ENCODE measurements at regions not wholly inside any gene's neighbourhood (a gene's known extent, or its start where the extent isn't known, plus 50 kb on each side); places are given as distances from the start of the nearest gene placed in this dataset.
"Not testable (repeated sequence)": the region's sequence is repeated elsewhere in the genome, so short reads cannot be mapped to it uniquely, and the experiment has no call there.

- TF ChIP-seq POLR2A (IDR thresholded peaks at IDR 0.05) (no peak), CTCF (IDR thresholded peaks at IDR 0.05) (no peak)
- H3K36me3 ChIP-seq = no peaks in the 10 kb centered on the region
- ATAC-seq (no peak), DNase-seq (no peak)
- no peak overlapping the region for H3K27ac ChIP-seq
- no peaks in the 10 kb centered on the region for H3K9me3 ChIP-seq
- H3K4me1 ChIP-seq = no peaks in the 10 kb centered on the region
- no peak overlapping the region for H3K4me3 ChIP-seq
- WGBS (ENCODE audit: insufficient coverage, low coverage, low lambda C conversion rate, missing lambda C conversion rate) = 51% methylated on average over 5 of the region's 5 CpGs
- H3K27me3 ChIP-seq = no peaks in the 10 kb centered on the region
- intact Hi-C loops (cut with DNase I) = no loop called here
Observed at GRCh38 chr12:86407620-86408208, 151.5 kb upstream of the MGAT4C start.

- no peaks in the 10 kb centered on the region for H3K27me3 ChIP-seq
- H3K27ac ChIP-seq = no peak overlapping the region
- no peak overlapping the region for H3K4me3 ChIP-seq
- WGBS (ENCODE audit: insufficient coverage, low coverage, low lambda C conversion rate, missing lambda C conversion rate) = 66% methylated on average over 2 of the region's 2 CpGs
- ATAC-seq = no peak
- H3K4me1 ChIP-seq = no peaks in the 10 kb centered on the region
- intact Hi-C loops (cut with DNase I) = no loop called here
- TF ChIP-seq CTCF (IDR thresholded peaks at IDR 0.05) (no peak), POLR2A (IDR thresholded peaks at IDR 0.05) (no peak)
- H3K9me3 ChIP-seq = no peaks in the 10 kb centered on the region
- no peak for DNase-seq
- no peaks in the 10 kb centered on the region for H3K36me3 ChIP-seq
Observed at GRCh38 chr12:86389949-86390348, 133.8 kb upstream of the MGAT4C start.

- no peaks in the 10 kb centered on the region for H3K4me1 ChIP-seq
- no peaks in the 10 kb centered on the region for H3K27me3 ChIP-seq
- H3K4me3 ChIP-seq = no peak overlapping the region
- intact Hi-C loops (cut with DNase I) = no loop called here
- H3K27ac ChIP-seq = no peak overlapping the region
- TF ChIP-seq CTCF (IDR thresholded peaks at IDR 0.05) (no peak), POLR2A (IDR thresholded peaks at IDR 0.05) (no peak)
- no peaks in the 10 kb centered on the region for H3K36me3 ChIP-seq
- DNase-seq = no peak
- WGBS (ENCODE audit: insufficient coverage, low coverage, low lambda C conversion rate, missing lambda C conversion rate) = 50% methylated on average over 1 of the region's 1 CpG
- H3K9me3 ChIP-seq = no peaks in the 10 kb centered on the region
- ATAC-seq = no peak
Observed at GRCh38 chr12:86387591-86388145, 131.5 kb upstream of the MGAT4C start.

GRCh38 chr12:86383759-86384158 lies 127.6 kb upstream of the MGAT4C start:
- H3K36me3 ChIP-seq; H3K4me3 ChIP-seq; DNase-seq; H3K27ac ChIP-seq; H3K27me3 ChIP-seq; H3K4me1 ChIP-seq; intact Hi-C loops (cut with DNase I); ATAC-seq; H3K9me3 ChIP-seq: not testable (repeated sequence)
- 41% methylated on average over 3 of the region's 3 CpGs for WGBS (ENCODE audit: insufficient coverage, low coverage, low lambda C conversion rate, missing lambda C conversion rate)

GRCh38 chr12:86379337-86379736 lies 123.1 kb upstream of the MGAT4C start:
- no peak for ATAC-seq
- Histone ChIP-seq H3K27ac (no peak overlapping the region), H3K4me3 (no peak overlapping the region), H3K27me3 (no peaks in the 10 kb centered on the region), H3K9me3 (no peaks in the 10 kb centered on the region), H3K36me3 (no peaks in the 10 kb centered on the region), H3K4me1 (no peaks in the 10 kb centered on the region)
- intact Hi-C loops (cut with DNase I) = no loop called here
- no peak for DNase-seq
- WGBS (ENCODE audit: insufficient coverage, low coverage, low lambda C conversion rate, missing lambda C conversion rate) = 21% methylated on average over 1 of the region's 1 CpG
- TF ChIP-seq CTCF (IDR thresholded peaks at IDR 0.05) (no peak), POLR2A (IDR thresholded peaks at IDR 0.05) (no peak)
